Pons (tissue), 1 donor: ENCODE measurements at regions not wholly inside any gene's neighbourhood (a gene's known extent, or its start where the extent isn't known, plus 50 kb on each side); places are given as distances from the start of the nearest gene placed in this dataset.
A peak's percentile ranks its signal among the peaks of the same experiment; 100 is the strongest.
"Not testable (repeated sequence)": the region's sequence is repeated elsewhere in the genome, so short reads cannot be mapped to it uniquely, and the experiment has no call there.

Source experiments
- DNase-seq: peaks from one replicate; pipeline ENCODE4 v3.0.0-alpha.2; 2016; ENCODE audit warnings: low spot score

DNA sequence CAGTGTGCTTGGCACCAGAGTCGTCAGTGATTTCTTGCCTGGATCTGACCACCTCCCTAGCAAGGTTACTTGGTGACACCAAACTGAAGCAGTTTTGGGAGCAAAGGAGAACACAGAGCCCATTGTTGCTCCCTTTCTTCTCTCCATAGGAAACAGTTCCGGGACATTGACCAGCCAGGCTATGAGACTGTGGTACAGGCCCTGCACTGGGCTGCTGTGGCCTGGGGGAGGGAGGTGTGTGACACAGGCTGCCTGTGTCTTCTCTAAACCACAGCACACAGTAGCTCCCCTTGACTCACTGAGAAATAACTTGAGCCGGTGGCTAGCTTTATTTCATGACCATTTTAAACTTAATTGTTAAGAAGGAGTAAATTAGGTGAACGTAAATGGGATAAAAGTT is 214.8 kb upstream of the UBL3 start:
- DNase-seq = no peak

- DNase-seq = no peak
Measured at GRCh38 chr13:30063892-30064291, 213.5 kb upstream of the UBL3 start.

GRCh38 chr13:30061217-30061616 is 210.8 kb upstream of the UBL3 start:
- no peak for DNase-seq

DNA sequence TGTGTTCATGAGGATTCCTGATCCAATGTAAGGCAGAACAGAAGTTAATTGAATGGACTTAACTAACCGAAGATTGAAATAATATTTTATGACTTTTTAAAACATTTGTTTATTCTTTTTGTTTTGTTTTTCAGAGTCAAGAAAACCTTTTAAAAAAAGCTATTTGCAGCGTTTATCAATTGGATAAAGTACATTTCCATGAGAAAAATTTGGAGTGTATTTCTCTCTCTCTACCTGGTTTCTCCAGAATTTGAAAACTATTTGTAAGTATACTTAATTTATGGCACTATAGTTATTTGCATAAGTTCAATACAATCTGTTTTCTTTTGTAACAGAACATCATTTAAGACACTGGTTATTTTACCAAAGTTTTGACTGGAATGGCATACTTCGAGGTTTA is 208.0 kb upstream of the UBL3 start:
- DNase-seq = no peak

- not testable (repeated sequence) for DNase-seq
Measured at GRCh38 chr13:30054546-30054945, 204.1 kb upstream of the UBL3 start.

- no peak for DNase-seq
Measured at GRCh38 chr13:30053939-30054338, 203.5 kb upstream of the UBL3 start.

DNA sequence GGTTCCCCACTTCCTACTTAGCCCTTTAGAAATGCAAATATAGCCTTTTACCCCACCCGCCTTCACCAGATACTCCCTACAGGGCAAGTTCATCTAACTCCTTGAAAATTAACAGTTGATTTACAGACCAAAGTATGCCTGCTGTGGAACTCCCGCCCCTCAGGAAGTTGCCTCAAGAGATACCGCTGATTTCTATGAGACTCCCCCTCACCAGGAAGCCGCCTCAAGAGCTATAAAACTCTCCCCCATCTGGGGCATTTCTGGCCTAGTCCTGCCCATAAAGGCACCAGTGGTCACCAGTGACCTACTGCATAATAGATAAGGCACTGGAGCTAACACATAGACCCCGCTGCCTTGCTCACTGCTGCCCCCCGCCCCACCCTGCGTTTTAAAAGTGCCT is 201.7 kb upstream of the UBL3 start:
- no peak for DNase-seq

- DNase-seq = no peak
Measured at GRCh38 chr13:30051531-30052060, 201.2 kb upstream of the UBL3 start.

DNA sequence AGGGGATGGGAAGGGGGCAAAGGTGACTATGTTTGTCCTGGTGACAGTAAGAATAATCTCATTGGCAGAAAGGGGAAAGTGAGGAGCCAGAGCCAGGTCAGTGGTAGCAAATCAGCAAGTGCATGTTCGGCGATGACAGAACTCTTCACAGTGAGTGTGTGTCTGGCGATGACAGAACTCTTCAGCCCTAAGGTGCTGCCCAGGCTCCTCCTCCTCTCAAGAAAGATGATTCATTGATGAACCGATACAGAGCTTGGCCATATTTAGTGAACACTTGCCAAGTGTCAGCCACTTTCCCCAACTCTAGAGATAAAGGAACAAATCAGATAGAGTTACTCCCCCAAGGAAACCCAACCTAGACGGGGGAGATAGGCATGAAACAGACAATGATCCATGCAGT is 199.3 kb upstream of the UBL3 start:
- DNase-seq = no peak

DNA sequence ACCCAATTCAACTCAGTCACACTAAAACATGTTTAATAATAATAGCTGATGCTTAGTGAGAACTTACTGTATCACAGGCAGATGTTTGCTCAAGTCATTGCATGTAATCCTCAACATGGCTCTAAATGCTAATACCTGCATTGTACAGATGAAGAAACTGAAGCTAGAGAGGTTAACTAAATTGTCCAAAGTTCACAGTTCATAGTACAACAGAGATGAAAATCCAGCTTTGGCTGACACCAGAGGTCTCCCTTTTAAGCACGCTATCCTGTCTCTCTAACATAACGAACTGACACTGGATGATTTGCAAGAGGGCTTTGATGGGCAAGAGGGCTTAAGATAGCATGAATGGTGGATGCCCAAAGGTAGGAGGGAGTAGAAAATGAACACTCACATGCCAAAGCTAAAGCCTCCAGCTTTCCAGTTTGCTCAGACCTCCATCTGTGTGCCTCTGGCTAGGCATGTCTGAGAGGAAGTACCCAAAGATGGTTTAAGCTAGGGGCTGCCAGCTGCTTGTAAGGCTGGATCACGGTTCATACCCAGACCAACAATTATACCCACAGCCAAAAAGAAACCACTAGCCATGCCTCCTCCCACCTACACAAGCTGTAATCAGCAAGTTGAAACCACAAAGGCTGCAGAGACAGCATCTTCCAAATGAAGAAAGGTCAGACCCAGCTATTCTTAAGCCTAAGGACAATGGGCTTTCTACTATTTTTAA is 196.9 kb upstream of the UBL3 start:
- no peak for DNase-seq

GRCh38 chr13:30045916-30046704 is 195.7 kb upstream of the UBL3 start:
- DNase-seq = no peak

DNA sequence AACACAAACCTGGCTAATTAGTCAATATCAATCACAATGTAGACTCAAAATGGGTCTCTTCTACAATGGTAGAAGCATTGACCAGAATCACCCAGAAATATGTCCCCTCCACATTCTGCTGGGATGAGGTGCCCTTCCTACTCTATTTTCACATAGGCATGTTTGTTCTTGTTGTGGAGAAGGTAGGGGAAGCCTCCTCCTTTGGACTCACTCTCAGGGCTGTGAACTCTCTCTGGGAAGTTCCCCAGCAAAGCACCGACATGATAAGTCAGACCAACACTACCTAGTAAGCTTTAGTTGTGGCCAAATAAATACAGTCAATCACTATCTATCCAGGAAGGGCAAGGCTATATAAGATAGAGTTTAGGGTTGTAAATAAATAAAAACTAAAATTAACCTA is 194.5 kb upstream of the UBL3 start:
- DNase-seq = no peak

DNA sequence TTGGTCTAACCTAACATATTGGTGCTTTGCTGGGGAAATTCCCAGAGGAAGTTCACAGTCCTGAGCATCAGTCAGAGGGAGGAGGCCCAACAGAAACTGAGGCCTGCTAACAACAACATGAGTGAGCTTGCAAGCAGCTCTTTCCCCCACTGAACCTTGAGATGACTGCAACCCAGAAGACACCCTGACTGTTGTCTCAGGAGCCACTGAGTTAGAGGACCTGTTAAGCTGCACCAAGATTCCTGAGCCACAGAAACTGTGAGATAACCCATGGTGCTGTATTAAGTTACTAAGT is 193.2 kb upstream of the UBL3 start:
- DNase-seq = no peak

- DNase-seq = no peak
Measured at GRCh38 chr13:30042891-30043630, 192.6 kb upstream of the UBL3 start.

DNA sequence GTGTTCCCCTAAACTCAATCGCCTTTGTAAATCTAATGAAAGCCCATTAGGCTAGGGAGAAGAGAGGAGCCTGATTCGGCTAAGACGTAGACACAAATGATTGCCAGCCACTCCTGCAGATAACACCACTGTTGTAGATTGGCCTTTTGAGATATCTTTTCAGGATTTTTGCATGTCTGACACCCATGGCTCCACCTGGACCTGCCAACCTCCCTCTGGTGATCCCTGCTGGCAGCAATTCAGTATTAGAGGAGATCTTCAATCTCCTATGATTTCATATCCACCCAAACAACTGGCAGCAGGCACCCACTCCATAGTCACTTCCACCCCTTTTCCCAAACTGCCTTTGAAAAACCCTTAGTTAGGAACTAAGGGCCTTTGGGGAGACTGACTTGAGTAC is 191.9 kb upstream of the UBL3 start:
- DNase-seq = no peak

GRCh38 chr13:30039511-30039911 is 189.1 kb upstream of the UBL3 start:
- DNase-seq = no peak

DNA sequence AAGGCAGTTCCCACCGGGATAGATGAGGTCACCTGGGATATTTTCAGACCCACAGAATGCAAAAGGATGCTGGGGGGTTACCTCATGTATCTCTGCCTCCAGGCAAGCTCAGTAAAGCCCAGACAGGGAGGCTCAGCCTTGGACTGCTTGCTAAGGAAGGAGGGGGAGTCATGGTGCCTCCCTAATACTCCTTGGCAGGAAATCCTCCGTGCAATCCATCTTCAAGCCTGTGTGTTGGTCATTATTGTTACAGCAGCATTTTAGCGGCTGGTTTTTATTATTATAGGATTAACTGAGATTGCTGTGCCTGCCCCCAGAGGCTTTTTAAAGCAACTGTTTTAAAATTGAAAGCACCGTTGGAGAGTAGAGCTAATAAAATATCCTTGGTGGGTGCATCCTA is 188.5 kb upstream of the UBL3 start:
- no peak for DNase-seq

DNA sequence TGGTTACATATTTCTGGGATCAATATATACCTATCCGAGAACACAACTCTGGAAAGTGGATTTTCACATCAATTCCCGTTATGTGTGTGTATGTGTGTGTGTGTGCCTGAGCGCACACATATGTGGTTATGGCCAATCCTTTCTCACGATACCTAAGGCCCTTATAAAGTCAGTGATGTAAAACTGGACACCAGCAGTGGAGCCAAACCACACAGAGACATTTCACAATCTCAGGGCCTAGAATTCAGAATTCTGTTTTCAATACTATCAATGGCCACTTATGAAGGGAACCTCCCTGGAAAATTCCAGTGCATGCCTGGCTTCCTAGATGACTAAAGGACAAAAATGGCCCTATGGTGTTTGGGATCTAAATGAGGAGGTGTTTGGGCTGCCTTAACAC is 187.3 kb upstream of the UBL3 start:
- no peak for DNase-seq

GRCh38 chr13:30037306-30037705 is 186.9 kb upstream of the UBL3 start:
- no peak for DNase-seq

DNA sequence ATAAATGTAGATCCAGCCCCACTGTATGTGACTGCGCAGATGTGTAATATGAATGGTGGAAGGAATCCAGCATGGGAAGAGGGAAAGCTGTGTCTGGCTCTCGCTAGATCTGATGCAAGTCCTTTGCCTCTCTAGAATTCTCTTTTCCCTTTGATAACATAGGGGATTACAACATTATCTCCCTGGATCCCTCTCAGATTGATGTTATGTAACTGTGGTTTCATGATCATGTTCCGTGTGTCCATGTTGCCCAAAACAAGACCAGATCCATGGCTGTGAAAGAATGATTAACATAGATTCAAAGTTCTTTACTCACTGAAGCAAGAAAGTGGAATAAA is 184.0 kb upstream of the UBL3 start:
- no peak for DNase-seq

DNA sequence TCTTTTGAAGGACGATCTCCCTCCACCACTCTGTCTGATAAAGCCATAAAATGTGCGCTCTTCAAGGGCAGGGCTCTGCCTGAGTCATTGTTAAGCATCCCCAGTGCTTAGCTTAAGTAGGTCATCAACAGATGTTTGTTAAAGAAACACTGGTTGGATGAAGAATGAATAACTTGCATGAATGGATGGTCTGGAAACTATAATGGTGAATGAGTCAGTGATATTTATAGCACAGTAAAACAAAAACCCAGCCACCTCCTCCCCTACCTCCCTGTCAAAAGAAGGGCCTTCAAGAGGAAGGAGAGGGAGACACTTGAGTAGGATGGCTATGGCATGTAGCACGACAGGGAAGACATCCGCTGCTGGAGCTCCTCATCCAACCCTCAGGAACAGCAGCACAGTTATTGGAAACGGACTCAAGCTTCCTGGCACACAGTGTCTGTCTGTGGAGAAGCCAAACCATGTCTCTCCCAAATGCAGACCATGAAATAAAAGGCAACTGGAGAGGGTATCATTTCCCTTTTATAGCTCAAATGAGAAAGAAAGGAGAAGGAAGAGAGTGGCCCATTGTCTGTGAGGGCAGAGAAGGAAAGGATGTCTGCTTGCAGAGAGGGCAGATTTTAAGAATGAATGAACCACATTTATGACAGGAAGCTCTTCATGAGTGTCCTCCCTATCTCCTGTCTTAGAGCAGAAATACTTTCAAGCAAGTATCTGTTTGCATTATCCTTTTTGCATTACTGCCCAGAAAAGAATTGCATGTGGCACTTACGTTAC is 183.5 kb upstream of the UBL3 start:
- peak; percentile 70 for DNase-seq

GRCh38 chr13:30032263-30032662 is 181.8 kb upstream of the UBL3 start:
- no peak for DNase-seq
